ENCODE measurements at regions not wholly inside any gene's neighbourhood (a gene's known extent, or its start where the extent isn't known, plus 50 kb on each side); places are given as distances from the start of the nearest gene placed in this dataset.

- no peak for TF ChIP-seq CTCF (IDR thresholded peaks at IDR 0.05)
- TF ChIP-seq POLR2AphosphoS5 (IDR thresholded peaks at IDR 0.05), result no peak
Measured at GRCh38 chr20:40811660-40812414, 122.8 kb upstream of the MAFB start.

Measured in breast epithelium (tissue), 3 donors.